ENCODE measurements at regions not wholly inside any gene's neighbourhood (a gene's known extent, or its start where the extent isn't known, plus 50 kb on each side); places are given as distances from the start of the nearest gene placed in this dataset.

GRCh38 chr10:90591629-90592028 is 266.2 kb downstream of the HTR7 start:
- no peak for TF ChIP-seq POLR2AphosphoS5 (IDR thresholded peaks at IDR 0.05; ENCODE audit: borderline replicate concordance, low read depth, low read length)
- no peak for TF ChIP-seq EZH2 (IDR thresholded peaks at IDR 0.05)
- TF ChIP-seq FOXP2 (optimal IDR thresholded peaks at IDR 0.05; ENCODE audit: control extremely low read depth, extremely low read length, insufficient read depth), result no peak
